BLaER1 treated with 17β-estradiol and CSF1 and Interleukin-3, amounts not matched to agents 10 nM and 100 nM (cell line): ENCODE measurements at regions not wholly inside any gene's neighbourhood (a gene's known extent, or its start where the extent isn't known, plus 50 kb on each side); places are given as distances from the start of the nearest gene placed in this dataset.
A peak's percentile ranks its signal among the peaks of the same experiment; 100 is the strongest.

Source experiments
- H3K27ac ChIP-seq, 11 experiments: shearing (Covaris generic); formaldehyde crosslinking; 2 replicates each; pipeline ENCODE4 v1.8.1; 2022
- H3K27me3 ChIP-seq, 11 experiments: shearing (Covaris generic); formaldehyde crosslinking; 2 replicates each; pipeline ENCODE4 v1.8.1; 2022
- H3K36me3 ChIP-seq, 11 experiments: shearing (Covaris generic); formaldehyde crosslinking; 2 replicates each; pipeline ENCODE4 v1.8.1; 2022
- H3K4me1 ChIP-seq, 10 experiments: shearing (Covaris generic); formaldehyde crosslinking; 2 replicates each; pipeline ENCODE4 v1.8.1; 2022
- H3K4me2 ChIP-seq, 11 experiments: shearing (Covaris generic); formaldehyde crosslinking; 2 replicates each; pipeline ENCODE4 v1.8.1; 2022
- H3K4me3 ChIP-seq, 10 experiments: shearing (Covaris generic); formaldehyde crosslinking; 2 replicates each; pipeline ENCODE4 v1.8.1; 2022
- H3K9ac ChIP-seq, 11 experiments: shearing (Covaris generic); formaldehyde crosslinking; 2 replicates each; pipeline ENCODE4 v1.8.1; 2022
- H3K9me3 ChIP-seq, 11 experiments: shearing (Covaris generic); formaldehyde crosslinking; replicated peaks in 1 of 11; 2 replicates each; pipeline ENCODE4 v1.8.1; 2022
- H4K20me1 ChIP-seq, 11 experiments: shearing (Covaris generic); formaldehyde crosslinking; 2 replicates each; pipeline ENCODE4 v1.8.1; 2022
- Cebpa-rat ChIP-seq, 11 experiments: shearing (Covaris generic); IDR thresholded peaks; 2 replicates each; pipeline ENCODE4 v1.8.1; 2022

DNA sequence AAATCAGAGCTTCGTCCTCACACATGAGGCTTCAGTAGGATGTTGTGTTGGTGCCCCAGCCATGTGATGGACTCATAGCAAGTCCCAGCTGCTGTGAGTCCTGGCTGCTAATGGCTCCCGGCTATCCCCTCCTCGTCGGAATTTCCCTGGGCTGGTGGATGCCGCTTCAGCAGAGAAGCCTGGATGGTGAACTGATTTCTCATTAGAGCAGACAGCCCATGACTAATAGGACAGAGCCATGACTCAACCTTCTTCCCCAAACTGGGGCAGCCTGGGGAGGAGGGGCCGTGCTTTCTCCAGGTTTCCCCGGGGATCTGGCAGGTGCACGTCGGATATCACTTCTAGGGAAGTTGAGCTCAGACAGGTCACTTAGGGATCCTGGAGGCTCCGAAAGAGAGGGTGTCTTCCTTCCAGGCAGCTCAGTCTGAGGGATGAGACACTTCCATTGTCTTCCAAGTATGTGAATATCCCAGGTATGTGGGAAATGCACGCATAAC, 112.7 kb downstream of the ASMT start:
- H3K4me1 ChIP-seq, result peaks cover 0 to 10% (median 3%) of the 10 kb centered on the region in 10 experiments; a peak in 8 of 20 replicates
- H3K9ac ChIP-seq, result no peak overlapping the region
- no peaks in the 10 kb centered on the region for H3K36me3 ChIP-seq
- H3K27ac ChIP-seq, result no peak overlapping the region
- no peak overlapping the region for H3K4me3 ChIP-seq
- H3K27me3 ChIP-seq, result no peaks in the 10 kb centered on the region
- H3K9me3 ChIP-seq, result peaks cover 0 to 4% (median 0%) of the 10 kb centered on the region in 11 experiments; a peak in 2 of 22 replicates
- TF ChIP-seq Cebpa-rat (IDR thresholded peaks at IDR 0.05), result no peak
- H4K20me1 ChIP-seq, result no peaks in the 10 kb centered on the region
- H3K4me2 ChIP-seq, result no peak overlapping the region

DNA sequence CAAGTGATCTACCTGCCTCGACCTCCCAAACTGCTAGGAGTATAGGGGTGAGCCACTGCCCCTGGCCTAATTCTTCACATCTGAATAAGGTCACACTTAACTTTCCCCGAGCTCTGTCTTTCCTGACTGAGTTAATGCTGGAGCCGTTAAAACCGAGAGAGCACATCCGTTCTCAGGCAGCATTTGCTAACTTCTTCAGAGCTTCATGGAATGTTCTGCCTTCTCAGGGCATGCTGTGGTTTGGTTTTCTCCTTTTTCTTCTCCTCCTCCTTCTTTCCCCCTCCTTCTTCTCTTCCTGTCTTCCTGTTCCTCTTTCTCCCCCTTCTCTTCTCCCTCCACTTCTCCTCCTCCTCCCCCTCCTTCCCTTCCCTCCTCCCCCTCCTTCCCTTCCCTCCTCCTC, 119.9 kb downstream of the ASMT start:
- no peaks in the 10 kb centered on the region for H4K20me1 ChIP-seq
- peaks cover 0 to 10% (median 2%) of the 10 kb centered on the region in 10 experiments; a peak in 7 of 20 replicates for H3K4me1 ChIP-seq
- H3K36me3 ChIP-seq, result peaks cover 0 to 8% (median 0%) of the 10 kb centered on the region in 11 experiments; a peak in 1 of 22 replicates
- H3K27ac ChIP-seq, result no peak overlapping the region
- peaks cover 12 to 35% (median 29%) of the 10 kb centered on the region in 11 experiments for H3K9me3 ChIP-seq
- H3K4me2 ChIP-seq, result no peak overlapping the region
- no peak overlapping the region for H3K4me3 ChIP-seq
- H3K27me3 ChIP-seq, result no peaks in the 10 kb centered on the region
- no peak for TF ChIP-seq Cebpa-rat (IDR thresholded peaks at IDR 0.05)
- H3K9ac ChIP-seq, result no peak overlapping the region

DNA sequence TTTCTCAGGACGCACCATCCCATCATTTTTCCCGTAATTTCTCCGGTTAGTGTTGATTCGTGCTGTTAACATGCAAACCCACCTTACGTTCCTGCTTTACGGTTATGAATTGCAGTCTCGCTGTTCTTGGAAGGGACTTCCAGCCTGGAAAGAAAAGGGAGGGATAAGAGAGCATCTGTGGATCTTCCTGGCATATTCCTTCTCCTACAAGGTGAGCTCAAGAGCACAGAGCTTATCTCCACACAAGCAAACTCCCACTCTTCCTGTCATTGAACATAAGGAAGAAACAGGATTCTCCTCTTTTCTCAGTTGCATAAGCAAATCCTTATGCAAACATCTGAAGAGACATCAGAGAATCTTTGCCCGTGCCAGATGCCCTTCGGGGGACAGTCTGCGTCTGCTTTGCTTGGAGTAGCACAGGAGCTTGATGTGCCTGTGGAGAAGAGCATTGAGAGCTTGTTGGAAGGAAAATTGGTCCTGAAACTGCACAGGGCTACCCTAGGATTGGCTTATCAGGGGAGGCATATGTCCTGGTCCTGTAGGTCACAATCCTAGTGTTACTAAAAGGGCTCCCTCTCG, 127.0 kb downstream of the ASMT start:
- peak overlapping the region in 2 of 11 experiments; percentile 21 to 76; a peak in 2 of 22 replicates for H3K4me2 ChIP-seq
- H3K36me3 ChIP-seq, result peaks cover 0 to 36% (median 21%) of the 10 kb centered on the region in 11 experiments; a peak in 12 of 22 replicates
- H3K27me3 ChIP-seq, result no peaks in the 10 kb centered on the region
- TF ChIP-seq Cebpa-rat (IDR thresholded peaks at IDR 0.05), result no peak
- H3K9ac ChIP-seq, result no peak overlapping the region
- H4K20me1 ChIP-seq, result no peaks in the 10 kb centered on the region
- peak overlapping the region in 4 of 10 experiments; percentile 3 to 12 (median 10); a peak in 2 of 20 replicates for H3K4me3 ChIP-seq
- H3K4me1 ChIP-seq, result peaks cover 0 to 29% (median 21%) of the 10 kb centered on the region in 10 experiments; a peak in 16 of 20 replicates
- peak overlapping the region in 4 of 11 experiments; percentile 76 to 90 (median 82); a peak in 9 of 22 replicates for H3K27ac ChIP-seq
- H3K9me3 ChIP-seq, result peaks cover 74 to 95% (median 88%) of the 10 kb centered on the region in 11 experiments

DNA sequence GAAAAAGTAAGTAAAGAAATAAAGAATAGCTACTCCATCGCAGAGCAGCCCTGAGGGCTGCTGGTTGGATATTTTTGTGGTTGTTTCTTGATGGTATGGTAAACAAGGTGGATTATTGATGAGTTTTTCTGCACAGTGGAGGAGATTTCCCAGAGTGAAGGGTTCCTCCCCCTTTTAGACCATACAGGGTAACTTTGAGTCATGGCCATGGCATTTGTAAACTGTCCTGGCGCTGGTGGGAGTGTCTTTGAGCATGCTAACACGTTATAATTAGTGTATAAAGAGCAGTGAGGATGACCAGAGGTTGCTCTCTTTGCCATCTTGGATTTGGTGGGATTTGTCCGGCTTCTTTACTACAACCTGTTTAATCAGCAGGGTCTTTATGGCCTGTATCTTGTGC, 128.2 kb downstream of the ASMT start:
- Histone ChIP-seq H3K9me3 (peaks cover 79 to 95% (median 91%) of the 10 kb centered on the region in 11 experiments), H3K27me3 (no peaks in the 10 kb centered on the region), H3K4me2 (peak overlapping the region in 9 of 11 experiments; percentile 37 to 79 (median 72); a peak in 18 of 22 replicates), H4K20me1 (no peaks in the 10 kb centered on the region), H3K27ac (peak overlapping the region in 8 of 11 experiments; percentile 18 to 90 (median 74); a peak in 15 of 22 replicates), H3K36me3 (peaks cover 0 to 36% (median 21%) of the 10 kb centered on the region in 11 experiments; a peak in 12 of 22 replicates), H3K4me3 (peak overlapping the region in 4 of 10 experiments; percentile 0 to 38 (median 34); a peak in 4 of 20 replicates), H3K4me1 (peaks cover 0 to 29% (median 21%) of the 10 kb centered on the region in 10 experiments; a peak in 16 of 20 replicates), H3K9ac (peak overlapping the region in 6 of 11 experiments; percentile 31 to 74 (median 58); a peak in 12 of 22 replicates)
- no peak for TF ChIP-seq Cebpa-rat (IDR thresholded peaks at IDR 0.05)

DNA sequence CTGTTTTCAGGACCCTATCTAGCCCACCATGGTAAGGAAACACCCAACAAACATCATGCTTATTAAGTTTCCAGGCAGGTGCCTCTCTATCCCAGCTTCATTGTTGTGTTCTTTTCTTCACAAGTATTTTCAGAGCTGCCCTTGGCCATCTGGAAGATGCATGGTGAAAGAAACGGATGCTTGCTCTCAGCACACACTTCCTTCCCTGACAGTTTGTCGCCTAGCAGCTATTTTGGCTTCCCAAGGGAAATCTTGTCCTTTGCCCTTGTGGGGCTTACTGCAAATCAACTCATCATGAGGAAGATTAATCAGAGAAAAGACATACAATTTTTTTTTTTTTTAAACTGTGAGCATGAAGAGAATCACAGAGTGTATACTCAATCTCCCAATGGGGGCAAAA, 128.8 kb downstream of the ASMT start:
- peak overlapping the region in 9 of 11 experiments; percentile 37 to 79 (median 72); a peak in 18 of 22 replicates for H3K4me2 ChIP-seq
- H3K27me3 ChIP-seq, result no peaks in the 10 kb centered on the region
- H3K9me3 ChIP-seq, result peaks cover 79 to 95% (median 91%) of the 10 kb centered on the region in 11 experiments
- H3K36me3 ChIP-seq, result peaks cover 0 to 32% (median 21%) of the 10 kb centered on the region in 11 experiments; a peak in 12 of 22 replicates
- no peaks in the 10 kb centered on the region for H4K20me1 ChIP-seq
- H3K4me1 ChIP-seq, result peaks cover 0 to 29% (median 21%) of the 10 kb centered on the region in 10 experiments; a peak in 16 of 20 replicates
- peak overlapping the region in 8 of 11 experiments; percentile 18 to 90 (median 74); a peak in 15 of 22 replicates for H3K27ac ChIP-seq
- peak overlapping the region in 6 of 11 experiments; percentile 31 to 74 (median 58); a peak in 12 of 22 replicates for H3K9ac ChIP-seq
- 0 out of 22 replicates have a peak, but pooled peaks of 1 of the 11 experiments have one; percentile 25 for TF ChIP-seq Cebpa-rat (IDR thresholded peaks at IDR 0.05)
- peak overlapping the region in 3 of 10 experiments; percentile 31 to 38 (median 38); a peak in 6 of 20 replicates for H3K4me3 ChIP-seq

DNA sequence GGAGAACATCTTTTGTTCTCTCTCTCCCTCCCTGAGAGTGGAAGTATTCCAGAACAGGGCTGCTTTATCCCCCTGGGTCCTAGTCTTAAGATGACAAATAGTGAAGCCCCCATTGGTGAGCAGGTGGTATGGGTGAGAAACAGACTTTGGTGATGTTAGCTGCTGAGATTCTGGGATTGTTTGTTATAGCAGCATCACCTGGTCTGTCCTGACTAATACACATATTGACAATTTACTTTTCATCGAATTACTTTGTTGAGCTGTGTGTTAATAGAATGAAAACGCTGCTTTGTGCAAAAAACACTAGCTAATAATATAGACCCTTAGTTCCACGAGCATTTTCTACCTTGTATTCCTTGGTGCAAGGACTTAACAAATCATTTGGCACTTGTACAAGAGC, 133.5 kb downstream of the ASMT start:
- Histone ChIP-seq H3K4me2 (no peak overlapping the region), H3K9me3 (peaks cover 51 to 61% (median 55%) of the 10 kb centered on the region in 11 experiments), H4K20me1 (no peaks in the 10 kb centered on the region), H3K4me3 (no peak overlapping the region), H3K9ac (no peak overlapping the region), H3K27ac (no peak overlapping the region), H3K36me3 (peaks cover 0 to 28% (median 21%) of the 10 kb centered on the region in 11 experiments; a peak in 12 of 22 replicates), H3K27me3 (no peaks in the 10 kb centered on the region), H3K4me1 (peaks cover 7 to 50% (median 42%) of the 10 kb centered on the region in 10 experiments; a peak in 18 of 20 replicates)
- no peak for TF ChIP-seq Cebpa-rat (IDR thresholded peaks at IDR 0.05)

DNA sequence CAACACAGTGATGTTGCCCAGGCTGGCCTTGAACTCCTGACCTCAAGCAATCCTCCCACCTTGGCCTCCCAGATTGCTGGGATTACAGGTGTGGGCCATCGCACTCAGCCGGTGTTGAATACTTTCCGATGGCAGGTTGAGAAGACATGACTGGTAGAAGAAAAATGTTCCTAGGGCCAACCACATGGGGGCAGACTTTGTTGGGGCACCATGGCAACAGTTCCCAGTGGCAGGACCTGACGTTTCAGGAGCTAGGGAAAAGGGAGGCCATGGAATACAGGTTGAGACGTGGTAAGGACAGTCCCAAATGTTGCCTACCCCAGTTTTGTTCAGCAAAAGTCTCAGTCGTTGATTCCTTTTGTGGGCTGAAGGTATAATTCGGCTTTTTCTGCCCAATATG, 134.6 kb downstream of the ASMT start:
- TF ChIP-seq Cebpa-rat (IDR thresholded peaks at IDR 0.05), result no peak
- H4K20me1 ChIP-seq, result no peaks in the 10 kb centered on the region
- H3K9me3 ChIP-seq, result peaks cover 41 to 50% (median 47%) of the 10 kb centered on the region in 11 experiments
- H3K27me3 ChIP-seq, result no peaks in the 10 kb centered on the region
- H3K9ac ChIP-seq, result no peak overlapping the region
- peaks cover 7 to 39% (median 33%) of the 10 kb centered on the region in 10 experiments; a peak in 18 of 20 replicates for H3K4me1 ChIP-seq
- no peak overlapping the region for H3K4me3 ChIP-seq
- 0 out of 22 replicates have a peak overlapping the region, but pooled peaks of 1 of the 11 experiments have one; percentile 2 for H3K27ac ChIP-seq
- peaks cover 0 to 27% (median 20%) of the 10 kb centered on the region in 11 experiments; a peak in 12 of 22 replicates for H3K36me3 ChIP-seq
- peak overlapping the region in 7 of 11 experiments; percentile 29 to 69 (median 63); a peak in 14 of 22 replicates for H3K4me2 ChIP-seq

DNA sequence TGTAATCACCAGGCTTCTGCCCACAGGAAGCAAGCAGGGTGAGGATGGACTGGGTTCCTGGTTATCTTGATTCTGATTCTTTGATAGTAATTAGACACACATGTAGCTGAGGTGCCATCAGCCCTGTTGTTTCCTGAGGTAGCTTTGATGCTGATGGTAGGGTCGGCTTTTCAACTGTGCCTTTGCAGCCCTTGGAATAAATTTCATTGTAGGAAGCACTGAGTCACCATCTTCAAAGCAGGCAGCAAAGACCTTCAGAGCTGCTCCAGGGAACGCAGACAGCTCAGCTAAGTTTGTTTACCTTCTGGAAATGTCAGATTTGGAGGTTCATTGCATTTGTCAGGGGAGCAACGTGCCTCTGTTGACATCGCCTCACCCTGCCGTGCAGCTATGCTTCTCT, 135.4 kb downstream of the ASMT start:
- H3K9me3 ChIP-seq, result peaks cover 33 to 46% (median 43%) of the 10 kb centered on the region in 11 experiments
- H3K4me2 ChIP-seq, result peak overlapping the region in 9 of 11 experiments; percentile 9 to 69 (median 56); a peak in 18 of 22 replicates
- peaks cover 7 to 39% (median 33%) of the 10 kb centered on the region in 10 experiments; a peak in 18 of 20 replicates for H3K4me1 ChIP-seq
- TF ChIP-seq Cebpa-rat (IDR thresholded peaks at IDR 0.05), result no peak
- no peaks in the 10 kb centered on the region for H4K20me1 ChIP-seq
- no peak overlapping the region for H3K4me3 ChIP-seq
- H3K27me3 ChIP-seq, result no peaks in the 10 kb centered on the region
- 0 out of 22 replicates have a peak overlapping the region, but pooled peaks of 1 of the 11 experiments have one; percentile 24 for H3K9ac ChIP-seq
- H3K27ac ChIP-seq, result peak overlapping the region in 3 of 11 experiments; percentile 2 to 18 (median 13); a peak in 2 of 22 replicates
- H3K36me3 ChIP-seq, result peaks cover 0 to 19% (median 12%) of the 10 kb centered on the region in 11 experiments; a peak in 11 of 22 replicates
